MM.1S (cell line): ENCODE measurements at regions not wholly inside any gene's neighbourhood (a gene's known extent, or its start where the extent isn't known, plus 50 kb on each side); places are given as distances from the start of the nearest gene placed in this dataset.

ENCODE experiments used
- CTCF ChIP-seq: fragments of 300-600 bp; sonication (generic); IDR thresholded peaks from 2 replicates; pipeline ENCODE4 v1.5.1; 2016; ENCODE audit warnings: antibody characterized with exemption, low read length, mixed read lengths
- EZH2 ChIP-seq: fragments of 300-600 bp; sonication (generic); optimal IDR thresholded peaks from 2 replicates; pipeline ENCODE3; 2017; ENCODE audit warnings: low read depth, mild to moderate bottlenecking, antibody characterized with exemption, low read length, mixed read lengths
- EZH2phosphoT487 ChIP-seq: fragments of 300-600 bp; sonication (generic); IDR thresholded peaks from 2 replicates; pipeline ENCODE4 v1.6.1; 2018; ENCODE audit warnings: antibody characterized with exemption, low read length

- TF ChIP-seq EZH2 = no peak
- TF ChIP-seq CTCF = no peak
- TF ChIP-seq EZH2phosphoT487 = no peak
These were observed 617.9 kb upstream of the GRM3 start for GRCh38 chr7:86025807-86026206.
